BE2C (cell line): ENCODE measurements at regions not wholly inside any gene's neighbourhood (a gene's known extent, or its start where the extent isn't known, plus 50 kb on each side); places are given as distances from the start of the nearest gene placed in this dataset.
"Not testable (repeated sequence)": the region's sequence is repeated elsewhere in the genome, so short reads cannot be mapped to it uniquely, and the experiment has no call there.

Experiments used
- DNase-seq: peaks from one replicate; pipeline ENCODE4 v3.0.0-alpha.2; 2020
- H3K27me3 ChIP-seq: fragments of 250-450 bp; sonication (Bioruptor Pico); 2 replicates; pipeline ENCODE4 v1.5.1; 2020; ENCODE audit warnings: mild to moderate bottlenecking
- H3K36me3 ChIP-seq: fragments of 250-450 bp; sonication (Bioruptor Pico); 2 replicates; pipeline ENCODE4 v1.5.1; 2020; ENCODE audit warnings: mild to moderate bottlenecking
- H3K4me1 ChIP-seq: fragments of 250-450 bp; sonication (Bioruptor Pico); 2 replicates; pipeline ENCODE4 v1.5.1; 2020
- H3K4me3 ChIP-seq: 2 replicates; pipeline ENCODE4 v1.5.1; 2011; ENCODE audit warnings: low read depth, low read length
- H3K9me3 ChIP-seq: fragments of 250-450 bp; sonication (Bioruptor Pico); 2 replicates; pipeline ENCODE4 v1.5.1; 2020
- CTCF ChIP-seq: IDR thresholded peaks from 2 replicates; pipeline ENCODE4 v1.5.1; 2012; ENCODE audit warnings: mild to moderate bottlenecking, low read depth, low read length

DNA sequence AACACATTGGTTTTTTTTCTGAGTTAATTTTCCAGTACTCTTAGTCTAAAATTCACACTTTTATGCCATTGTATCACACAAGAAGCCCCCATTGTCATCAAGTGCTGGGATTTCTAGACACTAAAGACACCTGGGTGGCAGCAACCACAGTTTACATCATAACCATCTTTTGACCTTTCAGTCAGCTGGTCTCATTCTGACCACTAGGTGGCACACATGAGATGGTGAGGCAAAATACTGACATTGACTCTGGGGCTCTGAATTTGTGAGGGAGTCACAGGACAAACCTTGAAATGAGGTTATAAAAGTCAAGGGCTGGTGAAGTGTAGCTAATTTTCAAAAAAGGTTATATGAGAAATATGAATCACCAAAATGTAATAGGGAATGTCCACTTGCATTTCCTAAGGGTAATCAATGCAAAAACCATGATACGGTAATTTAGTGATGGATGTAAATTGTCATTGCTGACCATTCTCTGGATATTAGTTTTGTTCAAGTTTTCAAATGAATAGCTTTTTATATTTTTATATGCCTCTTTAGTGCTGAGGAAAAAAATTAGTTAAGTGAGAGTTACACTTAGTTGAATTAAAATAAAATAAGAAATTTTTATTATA, 229.4 kb downstream of the DMAC1 start:
- peak; percentile 65 for DNase-seq
- H3K27me3 ChIP-seq: no peaks in the 10 kb centered on the region
- H3K4me1 ChIP-seq: no peaks in the 10 kb centered on the region
- H3K4me3 ChIP-seq: no peak overlapping the region
- H3K9me3 ChIP-seq: no peaks in the 10 kb centered on the region
- peak; percentile 96 for TF ChIP-seq CTCF
- no peaks in the 10 kb centered on the region for H3K36me3 ChIP-seq

DNA sequence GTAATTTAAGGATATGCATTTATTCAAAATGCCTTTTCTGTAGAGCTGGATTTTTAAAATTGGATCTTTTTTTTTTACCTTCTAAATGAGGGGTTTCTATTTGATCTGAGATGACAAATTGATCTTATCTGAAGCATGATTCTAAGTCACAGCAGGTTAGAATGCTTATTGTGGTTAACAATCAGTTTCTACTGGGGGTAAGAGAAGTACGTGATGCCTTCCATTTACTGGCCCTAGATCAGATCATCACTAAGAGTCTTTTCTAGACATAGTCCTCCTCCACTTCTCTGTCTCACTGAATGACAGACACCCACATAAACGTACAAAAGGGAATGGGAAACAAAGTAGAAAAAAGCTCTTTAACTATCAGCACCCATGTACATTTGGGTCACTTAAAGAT, 231.9 kb downstream of the DMAC1 start:
- DNase-seq: no peak
- Histone ChIP-seq H3K36me3 (no peaks in the 10 kb centered on the region), H3K9me3 (no peaks in the 10 kb centered on the region), H3K4me3 (no peak overlapping the region), H3K4me1 (no peaks in the 10 kb centered on the region), H3K27me3 (no peaks in the 10 kb centered on the region)
- no peak for TF ChIP-seq CTCF

GRCh38 chr9:7561527-7562080, 238.0 kb downstream of the DMAC1 start:
- Histone ChIP-seq H3K27me3 (no peaks in the 10 kb centered on the region), H3K4me3 (no peak overlapping the region), H3K36me3 (no peaks in the 10 kb centered on the region), H3K9me3 (no peaks in the 10 kb centered on the region), H3K4me1 (no peaks in the 10 kb centered on the region)
- no peak for DNase-seq
- TF ChIP-seq CTCF: no peak

GRCh38 chr9:7560669-7561305, 238.8 kb downstream of the DMAC1 start:
- Histone ChIP-seq H3K36me3 (no peaks in the 10 kb centered on the region), H3K9me3 (no peaks in the 10 kb centered on the region), H3K27me3 (no peaks in the 10 kb centered on the region), H3K4me3 (no peak overlapping the region), H3K4me1 (no peaks in the 10 kb centered on the region)
- TF ChIP-seq CTCF: no peak
- DNase-seq: no peak

DNA sequence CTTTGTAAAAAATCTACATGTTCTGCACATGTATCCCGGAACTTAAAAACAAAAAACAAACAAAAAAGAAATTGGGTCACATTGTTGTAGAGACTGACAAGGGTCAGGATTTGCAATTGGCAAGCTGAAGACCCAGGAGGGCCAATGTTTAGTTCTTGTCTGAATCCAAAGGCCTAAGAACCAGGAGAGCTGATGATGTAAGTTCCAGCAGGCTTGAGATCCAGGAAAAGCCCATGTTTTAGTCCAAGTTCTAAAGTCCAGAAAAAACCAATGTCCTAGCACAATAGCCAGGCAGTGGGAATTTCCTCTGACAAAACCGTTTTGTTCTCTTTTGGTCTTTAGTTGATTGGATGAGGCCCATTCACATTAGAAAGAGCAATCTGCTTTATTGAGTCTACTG, 244.9 kb downstream of the DMAC1 start:
- Histone ChIP-seq H3K9me3 (no peaks in the 10 kb centered on the region), H3K4me3 (no peak overlapping the region), H3K4me1 (no peaks in the 10 kb centered on the region), H3K27me3 (no peaks in the 10 kb centered on the region; the same call in 1 of the 2 replicates), H3K36me3 (no peaks in the 10 kb centered on the region)
- DNase-seq: no peak
- no peak for TF ChIP-seq CTCF

DNA sequence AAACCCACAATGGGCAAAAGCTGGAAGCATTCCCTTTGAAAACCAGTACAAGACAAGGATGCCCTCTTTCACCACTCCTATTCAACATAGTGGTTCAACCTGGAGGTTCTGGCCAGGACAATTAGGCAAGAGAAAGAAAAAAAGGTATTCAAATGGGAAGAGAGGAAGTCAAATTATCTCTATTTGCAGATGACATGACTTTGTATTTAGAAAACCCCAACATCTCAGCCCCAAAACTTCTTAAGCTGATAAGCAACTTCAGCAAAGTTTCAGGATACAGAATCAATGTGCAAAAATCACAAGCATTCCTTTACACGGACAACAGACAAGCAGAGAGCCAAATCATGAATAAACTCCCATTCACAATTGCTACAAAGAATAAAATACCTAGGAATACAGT, 246.9 kb downstream of the DMAC1 start:
- DNase-seq, H3K4me1 ChIP-seq, H3K9me3 ChIP-seq: not testable (repeated sequence)

More for the DNA sequence above, 246.9 kb downstream of the DMAC1 start:
- not testable (repeated sequence) for H3K36me3 ChIP-seq, H3K4me3 ChIP-seq, H3K27me3 ChIP-seq
